DMS53 treated with DMSO at 0.1 percent for 48 hours (cell line): ENCODE measurements at regions not wholly inside any gene's neighbourhood (a gene's known extent, or its start where the extent isn't known, plus 50 kb on each side); places are given as distances from the start of the nearest gene placed in this dataset.

Experiments
- DNase-seq: peaks from one replicate; lab custom pipeline; 2025; ENCODE audit not compliant: unreplicated experiment; lab: John Stamatoyannopoulos, UW

GRCh38 chr10:88196291-88196690 is 332.9 kb downstream of the PTEN start:
- DNase-seq: no peak

- DNase-seq: no peak
Measured at GRCh38 chr10:88198023-88198422, 334.6 kb downstream of the PTEN start.

- DNase-seq: no peak
Measured at GRCh38 chr10:88200312-88201032, 337.0 kb downstream of the PTEN start.

- no peak for DNase-seq
Measured at GRCh38 chr10:88205842-88206446, 342.5 kb downstream of the PTEN start.

GRCh38 chr10:88207121-88207546 is 343.7 kb downstream of the PTEN start:
- DNase-seq: no peak

GRCh38 chr10:88209231-88209630 is 345.8 kb downstream of the PTEN start:
- DNase-seq: no peak

GRCh38 chr10:88209837-88210561 is 346.6 kb downstream of the PTEN start:
- DNase-seq: no peak

- no peak for DNase-seq
Measured at GRCh38 chr10:88211230-88211629, 347.8 kb downstream of the PTEN start.

GRCh38 chr10:88212069-88212468 is 348.6 kb downstream of the PTEN start:
- DNase-seq: no peak

- DNase-seq: no peak
Measured at GRCh38 chr10:88213065-88213605, 349.7 kb downstream of the PTEN start.

GRCh38 chr10:88216976-88217375 is 353.6 kb downstream of the PTEN start:
- DNase-seq: no peak

GRCh38 chr10:88218362-88218761 is 354.9 kb downstream of the PTEN start:
- no peak for DNase-seq

GRCh38 chr10:88219753-88220152 is 356.3 kb downstream of the PTEN start:
- DNase-seq: no peak

- DNase-seq: no peak
Measured at GRCh38 chr10:88221010-88221973, 357.9 kb downstream of the PTEN start.

GRCh38 chr10:88222881-88223280 is 359.5 kb downstream of the PTEN start:
- DNase-seq: no peak
